ENCODE measurements at regions not wholly inside any gene's neighbourhood (a gene's known extent, or its start where the extent isn't known, plus 50 kb on each side); places are given as distances from the start of the nearest gene placed in this dataset.

- H4K91ac ChIP-seq (ENCODE audit: insufficient read length, low read depth, low read length): no peak overlapping the region
- WGBS (ENCODE audit: extremely low coverage, insufficient read length, low lambda C conversion rate): no CpG with 5 or more reads among the region's 17 CpGs
- no peak overlapping the region for H4K8ac ChIP-seq (replicated peaks; ENCODE audit: insufficient read length, low read depth, low read length)
- H2AK5ac ChIP-seq (ENCODE audit: insufficient read length, low read length): no peak overlapping the region
- no peak for TF ChIP-seq CTCF (conservative IDR thresholded peaks at IDR 0.05)
- H3T11ph ChIP-seq (ENCODE audit: low read length): no peak overlapping the region
- no peaks in the 10 kb centered on the region for H3K4me1 Mint-ChIP-seq
- H3K14ac ChIP-seq (ENCODE audit: insufficient read depth, low read length): no peak overlapping the region
- no peaks in the 10 kb centered on the region for H3K4me1 ChIP-seq (ENCODE audit: insufficient read depth, low read length)
- no peak overlapping the region for H3K23ac ChIP-seq (ENCODE audit: insufficient read length, low read depth, low read length)
- H4K5ac ChIP-seq (ENCODE audit: insufficient read length, low read depth, low read length): no peak overlapping the region
- no peaks in the 10 kb centered on the region; a peak in 1 of 7 replicates for H3K36me3 Mint-ChIP-seq (ENCODE audit: insufficient read depth in 1 of 3, low read depth in 3 of 3)
- H3K27me3 Mint-ChIP-seq (ENCODE audit: low read depth): peaks cover 8% of the 10 kb centered on the region
- no peak overlapping the region for H3K27ac ChIP-seq (ENCODE audit: insufficient read length, low read depth, low read length)
- H3K9me3 ChIP-seq (ENCODE audit: control insufficient read depth, low read depth, low read length): no peaks in the 10 kb centered on the region
- H3K79me1 ChIP-seq (ENCODE audit: insufficient read depth, low read depth, low read length, poor library complexity, severe bottlenecking): no peaks in the 10 kb centered on the region
- H3K4me2 ChIP-seq (ENCODE audit: insufficient read depth, insufficient read length, low read length): no peak overlapping the region
- no peak overlapping the region for H3K56ac ChIP-seq (ENCODE audit: insufficient read length, low read depth, low read length)
- H3K27me3 ChIP-seq (ENCODE audit: insufficient read depth, low read length): no peaks in the 10 kb centered on the region
- H2AFZ ChIP-seq (ENCODE audit: low read length): no peak overlapping the region
- no peak overlapping the region for H2BK12ac ChIP-seq (ENCODE audit: insufficient read length, low read depth, low read length)
- H3K9me3 Mint-ChIP-seq: peaks cover 0 to 3% of the 10 kb centered on the region in 2 experiments; a peak in 1 of 5 replicates
- H3K79me2 ChIP-seq (ENCODE audit: insufficient read depth, low read length): no peaks in the 10 kb centered on the region
- no peak overlapping the region for H2BK15ac ChIP-seq (ENCODE audit: low read depth, low read length)
- H3K23me2 ChIP-seq (ENCODE audit: insufficient read length, low read depth, low read length, poor library complexity, severe bottlenecking): no peaks in the 10 kb centered on the region
- no peak for DNase-seq
- H2BK20ac ChIP-seq (ENCODE audit: low read depth, low read length, poor library complexity, severe bottlenecking): no peak overlapping the region
- H3K4ac ChIP-seq (ENCODE audit: low read depth, low read length): no peak overlapping the region
- H3K4me3 Mint-ChIP-seq: no peak overlapping the region
- no peaks in the 10 kb centered on the region for H4K20me1 ChIP-seq (ENCODE audit: control insufficient read depth, insufficient read depth, insufficient read length)
- no peak overlapping the region for H3K9ac ChIP-seq (ENCODE audit: extremely low read depth, insufficient read length, low read length)
- no peak overlapping the region for H2BK120ac ChIP-seq (ENCODE audit: low read depth, low read length, poor library complexity, severe bottlenecking)
- no peak overlapping the region for H3K27ac Mint-ChIP-seq
- H3K18ac ChIP-seq (ENCODE audit: insufficient read length, low read depth, low read length): no peak overlapping the region
- no peak overlapping the region for H2BK5ac ChIP-seq (ENCODE audit: insufficient read length, low read length)
Observed at GRCh38 chr11:134957540-134958335, 545.7 kb upstream of the B3GAT1 start.
